Tibial nerve (tissue), 4 donors: ENCODE measurements at regions not wholly inside any gene's neighbourhood (a gene's known extent, or its start where the extent isn't known, plus 50 kb on each side); places are given as distances from the start of the nearest gene placed in this dataset.

Experiments used
- DNase-seq, 2 donors: peaks; one replicate each; pipeline ENCODE4 v3.0.0-alpha.2; 2019; ENCODE audit warnings: low spot score in 2 of 2
- H3K27ac ChIP-seq, 4 donors: fragments of 200-600 bp; sonication (generic) in 3 of 4; one replicate each; pipeline ENCODE4 v1.5.1; 2017 to 2019; ENCODE audit warnings: mild to moderate bottlenecking in 1 of 4
- H3K27me3 ChIP-seq, 2 donors: fragments of 200-600 bp; sonication (generic) in 1 of 2; one replicate each; pipeline versions ENCODE4 v1.5.1 to v1.6.0; 2017 to 2019
- H3K36me3 ChIP-seq, 3 donors: fragments of 200-600 bp; sonication (generic); one replicate each; pipeline ENCODE4 v1.5.1; 2018 to 2019
- H3K4me1 ChIP-seq, 4 donors: fragments of 200-600 bp; sonication (generic) in 3 of 4; one replicate each; pipeline ENCODE4 v1.5.1; 2017 to 2019
- H3K4me3 ChIP-seq, 4 donors: fragments of 200-600 bp; sonication (generic) in 3 of 4; one replicate each; pipeline ENCODE4 v1.5.1; 2017 to 2019; ENCODE audit warnings: mild to moderate bottlenecking in 1 of 4, moderate library complexity in 1 of 4
- H3K9me3 ChIP-seq, 4 donors: fragments of 200-600 bp; sonication (generic) in 3 of 4; one replicate each; pipeline ENCODE4 v1.5.1; 2017 to 2019
- CTCF ChIP-seq, 5 experiments: fragments of 200-600 bp in 3 of 5; fragments of 450-650 bp in 2 of 5; sonication (generic) in 3 of 5; IDR thresholded peaks; one replicate each; pipeline ENCODE4 v1.5.1; 2016 to 2019; ENCODE audit warnings: antibody characterized with exemption in 5 of 5, mild to moderate bottlenecking in 3 of 5, moderate library complexity in 2 of 5
- EP300 ChIP-seq, 2 donors: sonication (generic); formaldehyde crosslinking; IDR thresholded peaks; one replicate each; pipeline ENCODE4 v1.6.1; 2017; ENCODE audit warnings: antibody characterized with exemption in 2 of 2, mild to moderate bottlenecking in 1 of 2
- POLR2A ChIP-seq, 2 donors: fragments of 450-650 bp; IDR thresholded peaks; one replicate each; pipeline ENCODE4 v1.6.1; 2017; ENCODE audit warnings: antibody characterized with exemption in 2 of 2, mild to moderate bottlenecking in 2 of 2, moderate library complexity in 2 of 2
- WGBS, 2 donors: methylation state at CpG; one replicate each; pipeline ENCODE4 v1.1.5; 2018; 5-methylcytosine and 5-hydroxymethylcytosine counted together

DNA sequence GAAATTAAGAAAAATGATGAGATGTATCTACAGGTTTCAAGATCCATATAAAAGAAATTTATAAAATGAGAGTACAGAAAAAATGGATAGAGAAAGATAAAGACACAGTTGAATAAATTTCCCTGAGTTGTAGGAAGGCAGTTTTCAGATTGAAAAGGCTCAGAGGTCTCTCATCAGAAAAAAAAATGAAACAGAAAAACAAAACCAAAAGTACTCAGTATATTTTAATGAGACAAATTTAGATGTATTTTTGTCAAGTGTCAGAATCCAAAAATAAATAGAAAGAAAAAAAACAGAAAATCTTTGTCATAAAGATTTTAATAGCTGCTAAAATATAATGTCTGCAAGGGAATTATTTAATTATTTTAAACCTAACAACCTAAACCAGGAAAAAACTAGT, 520.5 kb downstream of the KCNJ3 start:
- TF ChIP-seq CTCF (IDR thresholded peaks at IDR 0.05), result no peak
- TF ChIP-seq POLR2A (IDR thresholded peaks at IDR 0.05), result no peak
- no peak for TF ChIP-seq EP300 (IDR thresholded peaks at IDR 0.05)
- no peaks in the 10 kb centered on the region for H3K9me3 ChIP-seq
- no peak for DNase-seq
- H3K27ac ChIP-seq, result no peak overlapping the region
- H3K36me3 ChIP-seq, result no peaks in the 10 kb centered on the region
- H3K4me3 ChIP-seq, result no peak overlapping the region
- H3K27me3 ChIP-seq, result no peaks in the 10 kb centered on the region
- H3K4me1 ChIP-seq, result no peaks in the 10 kb centered on the region

DNA sequence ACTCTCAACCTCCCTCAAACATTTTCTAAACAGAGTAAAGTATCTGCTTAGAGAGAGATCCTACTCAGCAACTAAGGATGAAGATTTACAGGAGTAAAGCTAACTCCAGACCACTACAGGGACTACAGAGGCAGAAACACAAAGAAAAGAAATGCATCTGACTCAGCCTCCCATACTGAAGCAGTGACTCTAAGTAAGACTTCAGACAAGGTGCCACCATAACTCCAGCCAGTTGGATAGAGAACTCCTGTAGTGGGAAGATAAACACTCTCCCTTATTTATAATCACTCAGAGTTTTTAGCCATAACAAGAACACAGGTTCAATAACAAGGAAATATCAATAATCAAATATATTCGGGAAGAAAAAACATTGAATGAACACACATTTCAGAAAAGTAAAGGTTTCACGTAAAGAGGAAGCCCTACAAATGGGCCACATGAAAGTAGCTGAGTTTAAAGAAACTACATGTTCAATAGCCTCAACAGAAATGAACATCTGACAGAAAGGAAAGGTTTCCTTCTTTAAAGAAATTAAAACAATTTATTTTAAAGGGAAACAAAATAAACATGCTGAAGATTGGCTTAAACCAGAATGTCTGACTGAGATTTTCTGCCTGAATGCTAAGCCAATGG, 519.9 kb downstream of the KCNJ3 start:
- Histone ChIP-seq H3K9me3 (no peaks in the 10 kb centered on the region), H3K4me3 (no peak overlapping the region), H3K4me1 (no peaks in the 10 kb centered on the region), H3K36me3 (no peaks in the 10 kb centered on the region), H3K27me3 (no peaks in the 10 kb centered on the region), H3K27ac (no peak overlapping the region)
- 93% methylated on average over 2 of the region's 2 CpGs for WGBS, 2 donors
- TF ChIP-seq EP300 (IDR thresholded peaks at IDR 0.05) (no peak), POLR2A (IDR thresholded peaks at IDR 0.05) (no peak), CTCF (IDR thresholded peaks at IDR 0.05) (no peak)
- DNase-seq, result no peak

DNA sequence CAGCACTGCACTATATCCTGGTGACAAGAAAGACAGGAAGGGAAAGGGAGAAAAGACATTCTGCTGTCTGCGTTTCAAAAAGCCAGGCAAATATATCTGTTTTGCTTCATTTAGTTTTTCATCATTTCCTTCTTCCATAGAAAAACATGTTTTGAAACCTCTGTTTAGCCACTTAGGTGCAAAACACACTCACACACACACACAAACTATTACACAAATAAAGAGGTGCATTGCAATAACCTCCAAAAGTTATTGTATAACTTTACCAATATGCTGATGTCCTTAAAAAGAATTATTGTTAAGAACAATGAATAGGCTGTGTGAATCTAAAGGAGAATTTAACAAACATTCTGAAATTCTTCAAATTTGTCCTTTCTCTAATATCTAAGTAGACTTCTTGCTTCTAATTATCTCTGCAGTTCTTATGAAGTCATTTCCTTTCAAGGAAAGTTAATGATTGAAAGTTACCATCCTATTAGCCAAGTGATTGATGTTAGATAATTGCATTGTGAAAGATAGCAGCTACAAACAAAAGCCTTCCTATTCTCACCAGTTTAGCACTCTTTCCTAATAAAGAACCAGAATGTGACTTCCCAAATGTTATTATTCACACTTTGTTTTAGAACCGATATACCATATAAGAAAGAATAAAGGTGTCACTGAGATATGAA, 516.7 kb downstream of the KCNJ3 start:
- WGBS, 2 donors, result 27 to 44% methylated on average over 2 of the region's 2 CpGs
- no peaks in the 10 kb centered on the region for H3K4me1 ChIP-seq
- no peak overlapping the region for H3K4me3 ChIP-seq
- H3K27me3 ChIP-seq, result no peaks in the 10 kb centered on the region
- no peaks in the 10 kb centered on the region for H3K9me3 ChIP-seq
- H3K27ac ChIP-seq, result no peak overlapping the region
- TF ChIP-seq EP300 (IDR thresholded peaks at IDR 0.05) (no peak), POLR2A (IDR thresholded peaks at IDR 0.05) (no peak), CTCF (IDR thresholded peaks at IDR 0.05) (no peak)
- no peak for DNase-seq
- H3K36me3 ChIP-seq, result no peaks in the 10 kb centered on the region

DNA sequence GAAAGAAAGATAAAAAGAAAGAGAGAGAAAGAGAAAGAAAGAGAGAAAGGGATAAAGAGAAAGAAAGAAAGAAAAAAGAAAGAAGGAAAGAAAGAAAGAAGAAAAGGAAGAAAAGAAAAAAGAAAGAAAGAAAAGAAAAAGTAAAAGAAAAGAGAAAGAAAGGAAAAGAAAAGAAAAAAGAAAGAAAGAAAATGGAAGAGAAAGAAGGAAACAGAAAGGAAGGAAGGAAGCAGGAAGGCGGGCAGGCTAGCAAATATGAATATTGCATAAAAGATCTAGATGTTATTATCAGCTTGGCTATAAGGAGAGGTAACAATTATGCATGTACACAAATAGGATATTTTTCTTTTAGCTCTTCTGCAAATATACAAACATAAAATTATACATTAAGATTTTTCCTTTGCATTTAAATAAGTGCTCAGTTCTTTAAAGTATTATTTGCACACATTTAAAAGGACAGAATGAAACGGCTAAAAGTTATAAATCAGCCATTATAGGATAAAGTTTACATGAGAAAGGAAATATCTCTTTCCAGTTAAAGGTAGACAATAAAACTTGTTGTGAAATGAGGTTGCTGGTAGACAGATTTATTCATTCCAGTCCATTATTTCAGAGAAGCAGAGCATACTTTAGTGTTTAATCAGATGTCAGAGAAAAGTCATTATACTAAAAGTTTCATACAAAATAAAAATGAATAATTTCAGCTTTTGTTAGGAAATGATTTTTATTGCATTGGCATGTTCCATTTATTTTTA, 511.4 kb downstream of the KCNJ3 start:
- Histone ChIP-seq H3K36me3 (no peaks in the 10 kb centered on the region), H3K4me3 (no peak overlapping the region), H3K4me1 (no peaks in the 10 kb centered on the region), H3K27me3 (no peaks in the 10 kb centered on the region), H3K9me3 (no peaks in the 10 kb centered on the region), H3K27ac (no peak overlapping the region)
- DNase-seq, result no peak
- WGBS, 2 donors, result 45 to 46% methylated on average over 2 of the region's 2 CpGs
- TF ChIP-seq CTCF (IDR thresholded peaks at IDR 0.05) (no peak), EP300 (IDR thresholded peaks at IDR 0.05) (no peak), POLR2A (IDR thresholded peaks at IDR 0.05) (no peak)

- Histone ChIP-seq H3K4me3 (no peak overlapping the region), H3K4me1 (no peaks in the 10 kb centered on the region), H3K9me3 (no peaks in the 10 kb centered on the region), H3K36me3 (no peaks in the 10 kb centered on the region), H3K27me3 (no peaks in the 10 kb centered on the region), H3K27ac (no peak overlapping the region)
- DNase-seq, result no peak
- WGBS, 2 donors, result 60 to 71% methylated on average over 1 of the region's 1 CpG
- TF ChIP-seq POLR2A (IDR thresholded peaks at IDR 0.05) (no peak), EP300 (IDR thresholded peaks at IDR 0.05) (no peak), CTCF (IDR thresholded peaks at IDR 0.05) (no peak)
These were observed 504.7 kb downstream of the KCNJ3 start for GRCh38 chr2:155203178-155203577.
